ENCODE measurements at regions not wholly inside any gene's neighbourhood (a gene's known extent, or its start where the extent isn't known, plus 50 kb on each side); places are given as distances from the start of the nearest gene placed in this dataset.

GRCh38 chr2:45125232-45125631 is 116.0 kb upstream of the SIX2 start:
- Histone ChIP-seq H3K27ac (ENCODE audit: control insufficient read depth, insufficient read depth, low read length) (no peak overlapping the region), H3K4me2 (ENCODE audit: control insufficient read depth, extremely low read depth, insufficient read depth, low read depth, low read length) (no peak overlapping the region), H3K27me3 (ENCODE audit: control insufficient read depth, extremely low read depth, insufficient read depth, low read length) (no peaks in the 10 kb centered on the region), H3K4me3 (ENCODE audit: control insufficient read depth in 2 of 3, extremely low read depth in 1 of 3, insufficient read depth in 2 of 3, low read depth in 1 of 3, low read length in 3 of 3) (no peak overlapping the region), H4K20me1 (ENCODE audit: control insufficient read depth, extremely low read depth, insufficient read depth, low read length) (no peaks in the 10 kb centered on the region), H3K4me1 (ENCODE audit: control insufficient read depth, extremely low read depth, insufficient read depth, low read length) (no peaks in the 10 kb centered on the region), H2AFZ (ENCODE audit: control insufficient read depth, low read length) (no peak overlapping the region), H3K36me3 (ENCODE audit: control insufficient read depth in 2 of 2, extremely low read depth in 1 of 2, insufficient read depth in 2 of 2, low read length in 2 of 2) (no peaks in the 10 kb centered on the region), H3K79me2 (ENCODE audit: control insufficient read depth, insufficient read depth, low read length) (no peaks in the 10 kb centered on the region), H3K9ac (ENCODE audit: control insufficient read depth, extremely low read depth, insufficient read depth, low read length) (no peak overlapping the region), H3K9me1 (ENCODE audit: control insufficient read depth, extremely low read depth, insufficient read depth, low read length) (no peaks in the 10 kb centered on the region), H3K9me3 (ENCODE audit: control insufficient read depth, low read depth, low read length) (no peaks in the 10 kb centered on the region)
- DNase-seq (ENCODE audit: low read depth, low spot score) (no peak), FAIRE-seq (no peak)
- dilution Hi-C loops (cut with MboI; ENCODE audit: extremely low pct_ligation_motif_present, low sequenced_read_pairs) = no loop called here
- TF ChIP-seq CTCF (optimal IDR thresholded peaks at IDR 0.05 in 1 of 3, IDR thresholded peaks at IDR 0.05 in 1 of 3, conservative IDR thresholded peaks at IDR 0.05 in 1 of 3; ENCODE audit: extremely low read depth in 1 of 3, insufficient read depth in 2 of 3, low read length in 3 of 3) (no peak), EZH2 (IDR thresholded peaks at IDR 0.05; ENCODE audit: low read length) (no peak)

- dilution Hi-C loops (cut with MboI; ENCODE audit: extremely low pct_ligation_motif_present, low sequenced_read_pairs) = no loop called here
- no peak overlapping the region for H3K9ac ChIP-seq (ENCODE audit: control insufficient read depth, extremely low read depth, insufficient read depth, low read length)
- no peak overlapping the region for H3K27ac ChIP-seq (ENCODE audit: control insufficient read depth, insufficient read depth, low read length)
- H3K4me1 ChIP-seq (ENCODE audit: control insufficient read depth, extremely low read depth, insufficient read depth, low read length) = peaks cover 3% of the 10 kb centered on the region
- H3K36me3 ChIP-seq (ENCODE audit: control insufficient read depth in 2 of 2, extremely low read depth in 1 of 2, insufficient read depth in 2 of 2, low read length in 2 of 2) = no peaks in the 10 kb centered on the region
- DNase-seq (ENCODE audit: low read depth, low spot score) (no peak), FAIRE-seq (no peak)
- H3K4me2 ChIP-seq (ENCODE audit: control insufficient read depth, extremely low read depth, insufficient read depth, low read depth, low read length) = no peak overlapping the region
- no peak overlapping the region for H3K4me3 ChIP-seq (ENCODE audit: control insufficient read depth in 2 of 3, extremely low read depth in 1 of 3, insufficient read depth in 2 of 3, low read depth in 1 of 3, low read length in 3 of 3)
- H4K20me1 ChIP-seq (ENCODE audit: control insufficient read depth, extremely low read depth, insufficient read depth, low read length) = no peaks in the 10 kb centered on the region
- TF ChIP-seq CTCF (optimal IDR thresholded peaks at IDR 0.05 in 1 of 3, IDR thresholded peaks at IDR 0.05 in 1 of 3, conservative IDR thresholded peaks at IDR 0.05 in 1 of 3; ENCODE audit: extremely low read depth in 1 of 3, insufficient read depth in 2 of 3, low read length in 3 of 3) = no peak
- no peak for TF ChIP-seq EZH2 (IDR thresholded peaks at IDR 0.05; ENCODE audit: low read length)
- H3K79me2 ChIP-seq (ENCODE audit: control insufficient read depth, insufficient read depth, low read length) = no peaks in the 10 kb centered on the region
- H3K27me3 ChIP-seq (ENCODE audit: control insufficient read depth, extremely low read depth, insufficient read depth, low read length) = no peaks in the 10 kb centered on the region
- no peaks in the 10 kb centered on the region for H3K9me3 ChIP-seq (ENCODE audit: control insufficient read depth, low read depth, low read length)
- H3K9me1 ChIP-seq (ENCODE audit: control insufficient read depth, extremely low read depth, insufficient read depth, low read length) = no peaks in the 10 kb centered on the region
- H2AFZ ChIP-seq (ENCODE audit: control insufficient read depth, low read length) = no peak overlapping the region
Measured at GRCh38 chr2:45124456-45124855, 115.2 kb upstream of the SIX2 start.

Measured in keratinocyte (primary cell).